ENCODE measurements at regions not wholly inside any gene's neighbourhood (a gene's known extent, or its start where the extent isn't known, plus 50 kb on each side); places are given as distances from the start of the nearest gene placed in this dataset.
A peak's percentile ranks its signal among the peaks of the same experiment; 100 is the strongest.
"Not testable (repeated sequence)": the region's sequence is repeated elsewhere in the genome, so short reads cannot be mapped to it uniquely, and the experiment has no call there.

GRCh38 chr5:102554082-102554481 lies 55.3 kb upstream of the SLCO6A1 start:
- DNase-seq, result no peak

GRCh38 chr5:102554728-102555127 lies 55.9 kb upstream of the SLCO6A1 start:
- DNase-seq, result peak; percentile 5

GRCh38 chr5:102561894-102562760 lies 63.3 kb upstream of the SLCO6A1 start:
- peak; percentile 29 for DNase-seq

GRCh38 chr5:102570747-102571146 lies 71.9 kb upstream of the SLCO6A1 start:
- DNase-seq, result no peak

- no peak for DNase-seq
Measured at GRCh38 chr5:102578362-102578761, 79.6 kb upstream of the SLCO6A1 start.

GRCh38 chr5:102579379-102579778 lies 80.6 kb upstream of the SLCO6A1 start:
- DNase-seq, result no peak

GRCh38 chr5:102581011-102581410 lies 82.2 kb upstream of the SLCO6A1 start:
- no peak for DNase-seq

- no peak for DNase-seq
Measured at GRCh38 chr5:102582696-102583095, 83.9 kb upstream of the SLCO6A1 start.

GRCh38 chr5:102583276-102584124 lies 84.7 kb upstream of the SLCO6A1 start:
- DNase-seq, result peak; percentile 18

GRCh38 chr5:102589661-102590060 lies 90.9 kb upstream of the SLCO6A1 start:
- DNase-seq, result no peak

- DNase-seq, result no peak
Measured at GRCh38 chr5:102590467-102590866, 91.7 kb upstream of the SLCO6A1 start.

GRCh38 chr5:102591650-102592049 lies 92.8 kb upstream of the SLCO6A1 start:
- DNase-seq, result no peak

GRCh38 chr5:102592586-102592985 lies 93.8 kb upstream of the SLCO6A1 start:
- DNase-seq, result not testable (repeated sequence)

- no peak for DNase-seq
Measured at GRCh38 chr5:102594192-102594591, 95.4 kb upstream of the SLCO6A1 start.

- DNase-seq, result no peak
Measured at GRCh38 chr5:102595332-102595731, 96.5 kb upstream of the SLCO6A1 start.

- peak; percentile 11 for DNase-seq
Measured at GRCh38 chr5:102596113-102596512, 97.3 kb upstream of the SLCO6A1 start.

GRCh38 chr5:102596951-102597350 lies 98.2 kb upstream of the SLCO6A1 start:
- DNase-seq, result no peak

- DNase-seq, result no peak
Measured at GRCh38 chr5:102599289-102599688, 100.5 kb upstream of the SLCO6A1 start.

- no peak for DNase-seq
Measured at GRCh38 chr5:102600964-102601363, 102.2 kb upstream of the SLCO6A1 start.

- DNase-seq, result no peak
Measured at GRCh38 chr5:102603670-102604069, 104.9 kb upstream of the SLCO6A1 start.

- no peak for DNase-seq
Measured at GRCh38 chr5:102608414-102608813, 109.6 kb upstream of the SLCO6A1 start.

- DNase-seq, result no peak
Measured at GRCh38 chr5:102611312-102611711, 112.5 kb upstream of the SLCO6A1 start.

GRCh38 chr5:102613661-102614060 lies 114.9 kb upstream of the SLCO6A1 start:
- no peak for DNase-seq
